Endodermal cell (in vitro differentiated cells): ENCODE measurements at regions not wholly inside any gene's neighbourhood (a gene's known extent, or its start where the extent isn't known, plus 50 kb on each side); places are given as distances from the start of the nearest gene placed in this dataset.

ENCODE experiments used
- DNase-seq: peaks from one replicate; pipeline ENCODE4 v3.0.0-alpha.2; 2017
- H3K27ac ChIP-seq: 2 replicates; pipeline ENCODE4 v1.5.1; 2013; ENCODE audit warnings: mild to moderate bottlenecking, low read depth, low read length, moderate library complexity
- H3K27me3 ChIP-seq: 2 replicates; pipeline ENCODE4 v1.6.1; 2013; ENCODE audit warnings: mild to moderate bottlenecking, low read length, moderate library complexity; ENCODE audit not compliant: insufficient read depth, control insufficient read depth, poor library complexity, severe bottlenecking
- H3K36me3 ChIP-seq: 2 replicates; pipeline ENCODE4 v1.7.0; 2013; ENCODE audit warnings: mild to moderate bottlenecking, low read length, moderate library complexity; ENCODE audit not compliant: control insufficient read depth, insufficient read depth
- H3K4me1 ChIP-seq: one replicate; pipeline ENCODE4 v1.7.0; 2013; ENCODE audit warnings: low read length; ENCODE audit not compliant: control insufficient read depth, insufficient read depth
- H3K4me3 ChIP-seq: 2 replicates; pipeline ENCODE4 v1.5.1; 2013; ENCODE audit warnings: mild to moderate bottlenecking, low read length, moderate library complexity
- H3K9ac ChIP-seq: 2 replicates; pipeline ENCODE4 v1.6.1; 2013; ENCODE audit warnings: mild to moderate bottlenecking, low read length, moderate library complexity; ENCODE audit not compliant: poor library complexity, severe bottlenecking; ENCODE audit errors: extremely low read depth
- H3K9me3 ChIP-seq: 2 replicates; pipeline ENCODE4 v1.6.1; 2013; ENCODE audit warnings: mild to moderate bottlenecking, low read length, moderate library complexity; ENCODE audit not compliant: control insufficient read depth
- H3K27ac Mint-ChIP-seq: 2 replicates; pipeline ENCODE4 v1.8.0; 2020; ENCODE audit warnings: mixed read lengths
- H3K27me3 Mint-ChIP-seq: 2 replicates; pipeline ENCODE4 v1.8.0; 2021; ENCODE audit warnings: mild to moderate bottlenecking, mixed read lengths; ENCODE audit not compliant: insufficient read depth
- H3K36me3 Mint-ChIP-seq: 2 replicates; pipeline ENCODE4 v1.8.0; 2020; ENCODE audit warnings: low read depth, mixed read lengths
- H3K4me1 Mint-ChIP-seq: 2 replicates; pipeline ENCODE4 v1.8.0; 2020; ENCODE audit warnings: mixed read lengths
- H3K4me3 Mint-ChIP-seq: 2 replicates; pipeline ENCODE4 v1.8.0; 2020; ENCODE audit warnings: mild to moderate bottlenecking, moderate library complexity, mixed read lengths
- H3K9me3 Mint-ChIP-seq: 2 replicates; pipeline ENCODE4 v1.8.0; 2020; ENCODE audit warnings: mild to moderate bottlenecking, mixed read lengths
- CTCF ChIP-seq: fragments of 200-600 bp; sonication (generic); conservative IDR thresholded peaks from 2 replicates; pipeline ENCODE4 v1.5.0; 2021; ENCODE audit warnings: antibody characterized with exemption, mild to moderate bottlenecking
- WGBS, 2 experiments: methylation state at CpG; one replicate each; pipeline versions ENCODE4 v1.1.5 to v1.1.7; 2013; ENCODE audit warnings: missing lambda C conversion rate in 2 of 2, mixed read lengths in 1 of 2; ENCODE audit not compliant: insufficient coverage in 1 of 2, insufficient read length in 1 of 2; 5-methylcytosine and 5-hydroxymethylcytosine counted together

GRCh38 chr5:171617817-171618591, 167.6 kb upstream of the SMIM23 start:
- Mint-ChIP-seq H3K4me1 (peaks cover 21% of the 10 kb centered on the region), H3K27me3 (peaks cover 19% of the 10 kb centered on the region), H3K9me3 (no peaks in the 10 kb centered on the region), H3K4me3 (no peak overlapping the region), H3K36me3 (no peaks in the 10 kb centered on the region), H3K27ac (no peak overlapping the region)
- no peaks in the 10 kb centered on the region for H3K27me3 ChIP-seq
- H3K9me3 ChIP-seq = no peaks in the 10 kb centered on the region
- H3K27ac ChIP-seq = no peak overlapping the region
- no peak overlapping the region for H3K4me3 ChIP-seq
- H3K4me1 ChIP-seq = no peaks in the 10 kb centered on the region
- H3K36me3 ChIP-seq = no peaks in the 10 kb centered on the region
- peak; percentile 41 for DNase-seq
- no peak overlapping the region for H3K9ac ChIP-seq
- WGBS, 2 experiments = 89 to 92% methylated on average over 12 to 19 of the region's 19 CpGs
- TF ChIP-seq CTCF = no peak

- peak; percentile 45 for DNase-seq
- peaks cover 5% of the 10 kb centered on the region for H3K4me1 ChIP-seq
- peaks cover 32% of the 10 kb centered on the region for H3K4me1 Mint-ChIP-seq
- H3K4me3 Mint-ChIP-seq = no peak overlapping the region
- H3K27ac Mint-ChIP-seq = no peak overlapping the region
- no peaks in the 10 kb centered on the region for H3K9me3 Mint-ChIP-seq
- H3K4me3 ChIP-seq = no peak overlapping the region
- H3K9ac ChIP-seq = no peak overlapping the region
- no peak overlapping the region for H3K27ac ChIP-seq
- H3K27me3 ChIP-seq = no peaks in the 10 kb centered on the region
- H3K9me3 ChIP-seq = no peaks in the 10 kb centered on the region
- H3K36me3 Mint-ChIP-seq = no peaks in the 10 kb centered on the region
- TF ChIP-seq CTCF = no peak
- H3K27me3 Mint-ChIP-seq = peaks cover 16% of the 10 kb centered on the region
- WGBS, 2 experiments = 67 to 91% methylated on average over 2 to 7 of the region's 7 CpGs
- H3K36me3 ChIP-seq = no peaks in the 10 kb centered on the region
Observed at GRCh38 chr5:171619196-171619595, 166.4 kb upstream of the SMIM23 start.

GRCh38 chr5:171619744-171620143, 165.9 kb upstream of the SMIM23 start:
- H3K27ac Mint-ChIP-seq = no peak overlapping the region

More at GRCh38 chr5:171619744-171620143, 165.9 kb upstream of the SMIM23 start:
- DNase-seq = no peak
- Histone ChIP-seq H3K9ac (no peak overlapping the region), H3K9me3 (no peaks in the 10 kb centered on the region), H3K4me1 (peaks cover 8% of the 10 kb centered on the region), H3K27ac (no peak overlapping the region), H3K36me3 (no peaks in the 10 kb centered on the region), H3K4me3 (no peak overlapping the region), H3K27me3 (no peaks in the 10 kb centered on the region)
- Mint-ChIP-seq H3K4me3 (no peak overlapping the region), H3K4me1 (peaks cover 38% of the 10 kb centered on the region), H3K27me3 (peaks cover 20% of the 10 kb centered on the region), H3K36me3 (no peaks in the 10 kb centered on the region), H3K9me3 (no peaks in the 10 kb centered on the region)
- no peak for TF ChIP-seq CTCF
- 91 to 100% methylated on average over 2 to 3 of the region's 3 CpGs for WGBS, 2 experiments
